HK-2 (cell line): ENCODE measurements at regions not wholly inside any gene's neighbourhood (a gene's known extent, or its start where the extent isn't known, plus 50 kb on each side); places are given as distances from the start of the nearest gene placed in this dataset.
A peak's percentile ranks its signal among the peaks of the same experiment; 100 is the strongest.
"Not testable (repeated sequence)": the region's sequence is repeated elsewhere in the genome, so short reads cannot be mapped to it uniquely, and the experiment has no call there.

ENCODE experiments used
- DNase-seq: peaks from one replicate; pipeline ENCODE4 v3.0.0-alpha.2; 2018; ENCODE audit not compliant: unreplicated experiment

DNA sequence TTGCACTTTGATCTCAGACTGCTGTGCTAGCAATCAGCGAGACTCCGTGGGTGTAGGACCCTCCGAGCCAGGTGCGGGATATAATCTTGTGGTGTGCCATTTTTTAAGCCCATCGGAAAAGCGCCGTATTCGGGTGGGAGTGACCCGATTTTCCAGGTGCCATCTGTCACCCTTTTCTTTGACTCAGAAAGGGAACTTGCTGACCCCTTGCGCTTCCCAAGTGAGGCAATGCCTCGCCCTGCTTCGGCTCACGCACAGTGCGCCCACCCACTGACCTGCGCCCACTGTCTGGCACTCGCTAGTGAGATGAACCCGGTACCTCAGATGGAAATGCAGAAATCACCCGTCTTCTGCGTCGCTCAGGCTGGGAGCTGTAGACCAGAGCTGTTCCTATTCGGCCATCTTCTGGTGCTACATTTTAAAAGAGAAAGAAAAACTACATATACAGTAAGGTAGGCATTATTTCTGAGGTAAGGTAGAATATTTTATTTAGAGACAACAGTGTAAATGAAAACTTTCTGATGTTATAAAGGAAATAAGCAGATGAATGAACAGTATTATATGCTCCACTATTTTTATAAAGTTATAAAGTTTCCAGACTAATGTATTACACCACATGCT, 144.5 kb upstream of the CLNK start:
- not testable (repeated sequence) for DNase-seq

DNA sequence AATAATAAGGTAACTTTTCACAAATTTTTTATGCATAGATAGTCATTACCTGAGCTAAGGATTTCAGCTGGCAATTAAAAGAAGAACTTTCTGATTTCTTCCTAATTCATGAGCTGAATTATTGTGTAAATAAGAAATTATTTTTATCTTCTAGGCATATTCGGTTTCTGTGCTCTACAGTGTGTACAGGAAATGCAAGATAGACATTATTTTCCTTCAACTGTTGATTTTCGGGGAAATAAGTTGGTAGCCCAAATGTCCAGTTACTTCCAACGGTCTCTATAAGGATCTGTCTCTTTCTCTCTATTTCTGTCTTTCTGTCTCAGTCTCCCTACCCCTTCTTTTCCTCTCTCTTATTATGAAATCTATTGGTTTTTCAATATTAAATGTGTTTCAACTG, 137.3 kb upstream of the CLNK start:
- DNase-seq, result no peak

DNA sequence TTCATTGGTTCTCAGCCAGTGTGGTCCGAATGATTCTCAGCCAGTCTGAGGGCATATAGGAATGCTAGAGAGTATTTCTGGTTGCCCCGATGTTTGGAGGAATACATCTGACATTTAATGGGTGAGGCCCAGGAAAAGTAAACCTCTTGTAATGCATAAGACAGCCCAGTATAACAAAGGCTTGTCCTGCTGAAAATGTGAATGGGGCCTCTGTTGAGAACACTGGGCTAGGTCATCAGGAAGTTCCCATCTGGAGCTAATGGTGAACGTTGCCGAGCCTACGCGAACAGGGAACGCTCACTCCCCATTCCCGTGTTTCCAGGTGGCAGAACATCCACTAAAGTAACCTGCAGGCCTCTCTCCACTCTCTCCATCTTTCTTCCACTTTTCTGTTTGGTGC, 132.0 kb upstream of the CLNK start:
- no peak for DNase-seq

DNA sequence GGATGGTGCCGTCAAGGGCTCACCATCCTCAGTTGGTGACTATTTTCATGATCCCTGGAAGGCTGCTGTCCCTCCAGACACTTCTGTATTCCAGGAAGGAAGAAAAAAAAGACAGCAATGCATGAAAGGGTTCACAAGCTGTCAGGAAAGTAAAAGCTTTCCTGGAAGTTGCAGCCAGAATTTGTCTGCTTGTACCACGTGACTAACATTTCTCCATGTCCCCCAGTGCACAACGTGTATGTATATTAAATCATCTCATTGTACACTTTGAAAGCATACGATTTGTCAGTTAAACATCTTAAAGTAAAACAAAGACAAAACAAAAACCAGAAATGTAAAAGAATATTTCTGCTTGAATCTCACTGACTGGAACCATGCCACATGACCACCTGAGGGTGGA, 127.4 kb upstream of the CLNK start:
- DNase-seq, result no peak

DNA sequence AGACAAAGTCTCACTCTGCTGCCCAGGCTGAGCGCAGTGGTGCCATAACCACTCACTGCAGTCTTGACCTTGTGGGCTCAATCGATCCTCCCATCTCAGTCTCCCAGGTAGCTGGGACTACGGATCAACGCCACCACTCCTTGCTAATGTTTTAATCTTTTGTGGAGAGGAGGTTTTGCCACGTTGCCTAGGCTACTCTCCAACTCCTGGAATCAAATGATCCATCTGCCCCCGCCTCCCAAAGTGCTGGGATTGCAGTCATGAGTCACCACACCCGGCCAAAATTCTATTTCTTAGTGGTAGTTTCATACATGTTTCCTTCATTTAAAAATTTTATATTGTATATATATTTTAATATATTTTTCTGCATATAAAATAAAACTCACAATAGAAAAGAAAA, 125.8 kb upstream of the CLNK start:
- no peak for DNase-seq

DNA sequence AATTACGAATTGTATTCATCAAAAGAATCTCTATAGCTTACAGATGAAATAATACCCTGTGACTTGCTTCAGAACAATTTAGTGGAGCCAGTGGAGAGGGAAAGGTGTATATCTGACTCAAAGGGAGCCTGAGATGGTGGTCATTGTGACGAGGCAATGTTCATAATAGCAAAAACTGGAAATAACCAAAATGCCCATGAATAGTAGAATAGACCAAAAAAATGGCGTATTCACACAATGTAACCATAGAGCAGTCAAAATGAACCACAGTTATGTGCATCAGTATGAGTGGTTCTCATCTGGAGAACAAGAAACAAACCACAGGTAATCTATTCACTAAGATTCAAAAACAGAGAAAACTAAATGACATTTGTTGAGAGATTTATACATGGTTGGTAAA, 125.3 kb upstream of the CLNK start:
- DNase-seq, result no peak

DNA sequence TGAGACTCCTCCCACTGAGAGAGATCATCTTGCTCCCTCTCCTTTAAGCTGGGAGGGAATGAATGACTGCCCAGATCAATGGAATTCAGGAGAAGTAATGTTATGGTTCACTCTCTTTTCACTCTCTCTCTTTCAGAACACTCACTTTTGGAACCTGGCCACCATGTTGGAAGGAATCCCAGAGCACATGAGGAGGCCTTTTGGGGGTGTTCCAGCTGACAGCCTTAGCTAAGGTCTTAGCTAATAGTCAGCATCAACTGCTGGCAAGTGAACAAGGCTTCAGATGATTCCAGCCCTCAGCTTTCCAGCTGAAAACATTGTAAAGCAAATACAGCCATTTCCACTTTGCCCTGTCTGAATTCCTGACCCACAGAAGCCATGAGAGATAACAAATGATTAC, 124.0 kb upstream of the CLNK start:
- no peak for DNase-seq

DNA sequence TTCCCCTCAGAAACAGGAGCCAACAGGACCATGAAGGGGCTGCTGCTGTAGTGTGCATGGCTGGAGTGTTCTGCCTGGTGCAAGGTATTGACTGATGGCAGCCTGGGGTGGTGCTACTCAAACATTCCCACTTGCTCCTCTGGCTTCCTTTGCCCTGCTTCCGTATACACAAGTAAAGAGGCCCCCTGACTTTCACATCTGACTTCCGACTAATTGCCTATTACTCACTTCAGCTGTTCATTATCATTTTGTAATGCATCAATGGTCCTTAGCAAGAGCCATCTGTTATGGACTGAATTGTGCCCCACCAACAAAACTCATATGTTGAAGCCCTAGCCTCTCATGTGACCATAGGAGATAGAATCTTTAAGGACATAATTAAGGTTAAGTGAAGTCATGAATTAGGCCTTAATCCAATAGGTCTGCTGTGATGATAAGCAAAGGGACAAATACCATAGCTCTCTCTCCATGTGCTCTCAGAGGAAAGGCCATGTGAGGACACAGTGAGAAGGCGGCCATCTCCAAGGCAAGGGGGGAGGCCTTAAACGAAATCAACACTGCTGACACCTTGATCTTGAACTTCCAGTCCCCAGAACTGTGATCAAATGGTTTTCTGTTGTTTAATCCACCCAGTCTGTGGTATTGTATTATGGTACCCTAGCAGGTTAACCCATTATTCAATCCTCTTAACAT, 122.5 kb upstream of the CLNK start:
- DNase-seq, result no peak

DNA sequence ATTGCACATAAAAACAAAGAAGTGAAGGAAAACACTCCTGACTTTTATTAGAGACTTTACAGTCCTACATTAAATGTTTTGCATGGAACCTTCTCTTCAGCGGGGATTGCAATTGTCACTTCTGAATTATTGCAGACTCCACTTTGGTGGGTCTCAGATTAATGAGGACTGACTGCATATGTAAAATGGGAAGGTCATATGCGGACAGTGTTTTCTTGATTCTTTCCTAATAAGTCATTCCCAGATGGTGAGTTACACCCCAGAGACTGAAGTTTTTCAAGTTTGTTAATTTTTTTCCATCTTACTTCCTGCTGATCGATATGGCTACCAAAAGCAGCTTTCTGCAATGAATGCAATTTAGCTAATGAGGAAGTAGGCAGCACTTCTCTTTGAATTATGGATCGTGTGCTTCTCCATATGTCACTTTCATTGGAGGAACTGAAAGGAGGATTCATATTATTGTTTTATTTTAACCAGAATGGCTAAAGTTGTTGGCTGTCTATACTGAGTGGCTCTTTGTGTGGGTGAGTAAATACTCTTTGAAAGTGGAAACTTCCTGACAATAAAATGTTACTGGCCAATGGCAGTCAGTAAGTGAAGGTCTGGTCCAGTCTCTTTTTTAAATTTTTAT, 119.3 kb upstream of the CLNK start:
- DNase-seq, result no peak

DNA sequence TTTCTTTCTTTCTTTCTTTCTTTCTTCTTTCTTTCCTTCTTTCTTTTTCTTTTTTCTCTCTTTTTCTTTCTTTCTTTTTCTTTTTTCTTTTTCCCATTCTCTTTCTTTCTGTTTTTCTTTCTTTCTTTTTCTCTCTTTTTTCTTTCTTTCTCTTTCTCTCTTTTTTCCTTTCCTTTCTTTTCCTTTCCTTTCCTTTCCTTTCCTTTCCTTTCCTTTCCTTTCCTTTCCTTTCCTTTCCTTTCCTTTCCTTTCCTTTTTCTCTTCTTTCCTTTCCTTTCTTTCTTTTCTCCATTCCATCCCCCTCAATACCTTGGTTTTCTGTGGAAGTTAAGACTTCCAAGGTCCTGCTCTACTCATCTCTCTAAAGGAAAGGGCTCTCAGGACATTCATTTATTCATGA, 102.8 kb upstream of the CLNK start:
- no peak for DNase-seq

DNA sequence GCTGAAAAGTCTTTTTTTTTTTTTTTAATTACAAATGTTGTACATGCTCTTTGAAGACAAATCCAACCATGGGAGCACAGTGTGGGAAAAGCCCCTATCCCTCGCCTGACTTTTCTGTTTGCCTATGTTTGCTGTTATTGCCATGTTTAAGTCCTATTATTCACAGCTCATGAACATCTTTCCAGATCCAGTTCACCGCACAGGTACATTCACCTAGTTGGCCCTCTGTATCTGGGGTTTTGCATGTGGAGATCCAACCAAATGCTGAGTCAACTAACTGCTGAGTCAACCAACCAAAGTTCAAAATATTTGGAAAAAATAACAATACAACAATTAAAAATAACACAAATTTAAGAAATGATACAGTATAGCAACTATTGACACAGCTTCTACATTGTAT, 100.1 kb upstream of the CLNK start:
- DNase-seq, result no peak

DNA sequence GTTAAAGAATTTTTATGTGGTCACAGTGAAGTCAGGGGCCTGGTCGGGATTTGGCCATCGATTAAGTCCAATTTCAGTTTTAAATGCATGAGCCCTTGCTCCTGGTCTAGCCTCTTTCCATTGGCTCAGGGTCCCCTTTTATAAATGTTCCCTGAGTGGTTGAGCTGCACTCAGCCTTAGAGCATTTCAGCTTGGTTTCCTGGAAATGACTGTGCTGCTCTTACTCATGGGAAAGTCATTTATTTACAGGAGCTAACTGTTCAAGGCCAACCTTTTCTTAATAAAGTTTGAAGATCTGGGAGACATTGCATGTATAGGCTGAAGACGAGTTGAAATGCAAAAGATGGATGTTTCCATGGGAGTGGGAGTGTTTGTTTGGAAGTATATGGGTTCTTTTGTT, 98.8 kb upstream of the CLNK start:
- peak; percentile 1 for DNase-seq

DNA sequence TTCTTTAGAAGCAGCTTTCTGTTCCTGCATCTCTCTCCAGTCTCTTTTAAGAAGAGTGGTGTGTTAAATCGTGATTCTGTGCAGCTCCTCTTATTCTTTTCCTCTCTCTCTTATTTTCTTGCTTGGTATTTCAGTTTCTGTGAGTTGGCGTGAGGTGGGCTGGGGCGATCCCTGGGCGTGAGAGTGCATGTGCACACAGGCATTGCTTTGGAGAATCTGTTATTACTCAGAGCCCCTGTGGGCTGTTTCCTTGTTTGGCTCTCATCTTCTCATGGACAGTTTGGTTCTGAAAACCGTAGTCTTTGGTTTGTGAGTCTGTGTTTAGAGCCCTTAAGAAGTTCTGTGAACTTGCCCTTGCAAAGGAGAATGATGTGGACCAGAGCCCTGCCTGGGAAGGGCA, 97.2 kb upstream of the CLNK start:
- DNase-seq, result no peak

DNA sequence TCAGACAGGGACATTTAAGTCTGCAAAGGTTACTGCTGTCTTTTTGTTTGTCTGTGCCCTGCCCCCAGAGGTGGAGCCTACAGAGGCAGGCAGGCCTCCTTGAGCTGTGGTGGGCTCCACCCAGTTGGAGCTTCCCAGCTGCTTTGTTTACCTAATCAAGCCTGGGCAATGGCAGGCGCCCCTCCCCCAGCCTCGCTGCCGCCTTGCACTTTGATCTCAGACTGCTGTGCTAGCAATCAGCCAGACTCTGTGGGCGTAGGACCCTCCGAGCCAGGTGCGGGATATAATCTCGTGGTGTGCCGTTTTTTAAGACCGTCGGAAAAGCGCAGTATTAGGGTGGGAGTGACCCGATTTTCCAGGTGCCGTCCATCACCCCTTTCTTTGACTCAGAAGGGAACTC, 96.2 kb upstream of the CLNK start:
- not testable (repeated sequence) for DNase-seq

DNA sequence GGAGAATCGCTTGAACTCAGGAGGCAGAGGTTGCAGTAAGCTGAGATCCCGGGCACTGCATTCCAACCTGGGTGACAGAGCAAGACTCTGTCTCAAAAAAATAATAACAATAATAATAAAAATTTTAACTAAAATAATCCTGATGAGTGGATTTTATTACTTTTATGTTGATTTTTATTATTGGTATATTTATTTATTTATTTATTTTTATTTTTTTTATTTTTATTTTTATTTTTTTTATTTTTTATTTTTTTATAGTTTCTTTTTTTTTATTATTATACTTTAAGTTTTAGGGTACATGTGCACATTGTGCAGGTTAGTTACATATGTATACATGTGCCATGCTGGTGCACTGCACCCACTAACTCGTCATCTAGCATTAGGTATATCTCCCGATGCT, 90.6 kb upstream of the CLNK start:
- DNase-seq, result not testable (repeated sequence)

DNA sequence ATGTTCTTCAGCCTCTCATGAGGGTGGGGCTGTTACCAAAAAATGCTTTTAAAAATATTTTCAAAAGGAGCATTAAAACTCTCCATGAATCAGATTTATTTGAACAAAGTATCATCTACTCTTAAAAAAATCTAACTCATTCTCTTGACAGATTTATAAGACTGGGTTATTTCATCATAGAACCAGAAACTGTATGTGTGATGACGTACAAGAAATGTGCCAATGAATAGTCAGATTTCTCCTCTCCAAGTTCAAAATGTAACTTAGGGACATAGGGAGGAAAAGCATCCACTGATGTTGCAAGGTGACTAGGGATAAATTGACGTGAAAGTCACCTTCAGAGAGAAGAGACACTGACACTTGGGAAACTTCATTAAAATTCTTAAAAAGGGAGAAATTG, 89.1 kb upstream of the CLNK start:
- DNase-seq, result no peak

DNA sequence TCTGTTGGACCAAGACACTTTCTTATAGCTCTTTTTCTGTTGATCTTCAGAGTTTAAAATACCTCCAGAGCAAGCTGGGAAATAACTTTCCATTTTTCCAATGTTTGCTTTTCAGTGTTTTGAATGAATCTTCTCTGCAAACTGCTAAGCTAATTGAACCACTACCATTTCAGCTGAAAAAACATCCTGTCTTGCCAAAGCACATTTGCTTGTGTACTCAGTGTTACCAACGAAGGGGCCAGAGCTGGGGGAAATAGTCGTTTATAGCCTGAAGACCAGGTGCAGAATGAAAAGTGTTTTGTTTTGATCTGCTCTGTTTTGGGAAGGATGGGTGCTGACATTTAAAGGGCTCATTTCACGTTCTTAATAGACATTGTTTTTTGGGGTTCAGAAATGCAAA, 88.4 kb upstream of the CLNK start:
- DNase-seq, result no peak

DNA sequence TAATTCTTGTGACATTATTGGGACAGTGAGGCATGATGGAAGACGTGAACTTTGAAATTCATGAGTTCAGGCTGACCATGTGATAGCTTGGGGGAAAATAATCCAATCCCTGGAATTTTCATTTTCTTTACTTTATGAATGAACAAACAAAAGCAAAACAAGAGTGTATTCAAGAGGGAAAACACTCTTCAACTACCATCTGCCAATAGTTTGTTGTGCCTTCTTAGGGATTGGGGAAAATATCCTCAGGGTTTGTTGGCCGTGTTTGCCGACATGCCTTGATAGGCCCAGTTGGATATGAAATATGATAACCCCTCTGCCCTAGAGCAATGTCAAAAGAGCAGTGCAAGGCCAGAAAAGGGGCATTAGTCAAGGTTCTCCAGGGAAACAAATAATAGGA, 80.8 kb upstream of the CLNK start:
- DNase-seq, result no peak

DNA sequence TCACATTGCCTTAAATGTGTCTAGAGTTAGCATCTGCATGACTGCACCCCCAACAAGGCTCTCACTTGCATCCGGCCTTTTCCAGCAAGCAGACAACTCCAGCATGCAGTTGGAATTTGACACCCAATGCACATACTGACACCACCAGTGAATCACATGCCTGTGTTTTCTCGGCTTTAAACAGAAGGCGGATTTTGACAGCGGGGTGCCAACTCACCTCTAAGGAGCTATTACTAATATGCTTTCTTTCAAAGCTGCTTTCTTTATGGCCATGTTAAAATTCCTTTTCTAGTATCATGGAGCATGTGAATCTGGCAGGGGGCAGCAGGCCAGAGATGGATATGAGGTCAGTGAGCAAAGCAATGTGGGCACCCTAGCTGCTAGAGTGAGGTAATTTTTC, 78.0 kb upstream of the CLNK start:
- peak; percentile 14 for DNase-seq

DNA sequence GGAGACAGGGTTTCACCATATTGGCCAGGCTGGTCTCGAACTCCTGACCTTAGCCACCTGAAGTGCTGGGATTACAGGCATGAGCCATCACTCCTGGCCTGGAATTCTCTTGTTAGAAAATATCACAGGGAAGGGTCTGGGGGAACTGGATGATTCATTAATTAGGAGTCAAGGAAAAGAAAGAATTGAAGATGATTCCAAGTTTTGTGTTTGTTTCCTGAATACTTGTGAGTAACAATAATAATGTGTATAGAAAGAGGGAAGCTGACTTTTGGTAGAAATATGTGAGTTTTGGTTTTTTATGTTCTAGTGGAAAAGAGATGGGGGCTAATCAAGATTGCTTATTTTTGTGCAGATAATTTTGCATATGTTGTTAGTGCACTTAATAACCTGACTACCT, 77.3 kb upstream of the CLNK start:
- no peak for DNase-seq

DNA sequence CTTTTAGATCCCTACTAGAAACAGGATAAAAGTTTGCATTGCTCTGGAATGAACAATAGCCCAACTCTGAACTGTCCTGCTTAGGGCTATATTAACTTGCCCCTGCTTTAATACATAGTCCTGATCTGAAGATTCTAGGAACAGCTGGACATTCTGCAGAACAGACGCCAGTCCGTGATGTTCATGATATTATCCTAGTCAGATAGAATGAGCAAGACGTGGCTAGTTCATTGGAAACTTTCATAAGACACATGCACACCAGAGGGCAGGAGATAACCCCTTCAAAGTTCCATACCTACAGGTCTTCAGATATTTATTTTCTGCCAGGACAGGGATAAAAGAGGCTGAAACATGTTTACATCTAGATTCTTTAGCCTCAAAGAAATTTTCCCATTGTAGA, 75.5 kb upstream of the CLNK start:
- DNase-seq, result no peak

DNA sequence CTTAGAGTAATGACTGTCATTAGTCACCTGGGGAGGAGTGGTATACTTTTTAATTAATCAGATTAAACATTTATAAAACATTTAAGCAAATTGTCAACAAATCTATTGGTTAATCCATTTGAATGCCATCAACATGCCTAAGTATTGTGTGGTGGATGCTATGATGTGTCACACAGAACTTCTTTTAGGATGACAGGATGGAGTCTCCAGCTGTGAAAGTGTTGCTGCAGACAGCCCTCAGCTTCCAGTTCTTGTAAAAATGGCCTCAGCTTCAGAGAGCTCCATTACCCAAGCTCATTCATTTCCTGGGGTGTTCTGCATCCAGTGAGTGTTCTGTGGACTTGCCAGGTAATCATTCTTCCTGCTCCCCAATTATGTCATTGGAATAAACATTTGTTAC, 74.3 kb upstream of the CLNK start:
- DNase-seq, result no peak

DNA sequence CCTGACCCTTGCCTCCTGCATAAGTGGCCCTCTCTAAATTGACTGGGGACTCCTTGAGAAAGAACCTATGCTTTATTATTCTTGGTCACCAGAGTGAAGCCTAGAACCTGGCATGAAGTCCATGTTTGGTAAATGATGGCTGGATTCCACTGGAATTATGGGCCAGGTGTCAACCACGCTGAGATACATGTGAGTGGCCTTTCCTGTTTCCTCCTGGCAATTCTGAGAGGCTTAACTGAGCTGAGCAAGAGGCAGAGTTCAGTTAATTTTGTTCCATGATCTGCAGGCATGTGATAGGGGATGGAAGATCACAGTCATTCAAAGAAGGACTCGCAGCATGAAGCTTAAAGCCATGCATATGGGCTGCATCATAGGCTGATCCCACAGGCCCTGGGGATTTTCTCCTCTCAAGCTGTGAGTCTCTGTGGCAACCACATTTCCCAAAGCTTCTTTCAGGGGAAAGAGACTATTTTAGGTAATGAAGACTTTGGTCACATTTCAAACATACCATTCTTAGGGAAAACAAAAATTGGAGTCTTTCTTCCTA, 69.4 kb upstream of the CLNK start:
- no peak for DNase-seq
